Kidney epithelial cell (primary cell): ENCODE measurements at regions not wholly inside any gene's neighbourhood (a gene's known extent, or its start where the extent isn't known, plus 50 kb on each side); places are given as distances from the start of the nearest gene placed in this dataset.

Source experiments
- DNase-seq: peaks from one replicate; pipeline ENCODE4 v3.0.0-alpha.2; 2010; ENCODE audit warnings: low read depth
- H3K27me3 ChIP-seq: 2 replicates; pipeline ENCODE4 v1.6.0; 2011; ENCODE audit warnings: low read length; ENCODE audit not compliant: control insufficient read depth, insufficient read depth
- H3K36me3 ChIP-seq: 2 replicates; pipeline ENCODE4 v1.5.1; 2011; ENCODE audit warnings: low read length; ENCODE audit not compliant: control insufficient read depth, insufficient read depth
- H3K4me3 ChIP-seq: 2 replicates; pipeline ENCODE4 v1.5.1; 2011; ENCODE audit warnings: low read depth, mild to moderate bottlenecking, control low read depth, low read length
- CTCF ChIP-seq: IDR thresholded peaks from 2 replicates; pipeline ENCODE4 v1.5.1; 2011; ENCODE audit warnings: mild to moderate bottlenecking, moderate library complexity, low read length, control low read depth, inconsistent platforms; ENCODE audit not compliant: insufficient read depth, poor library complexity, severe bottlenecking

GRCh38 chr6:144612811-144613210 lies 327.7 kb downstream of the UTRN start:
- H3K4me3 ChIP-seq: no peak overlapping the region
- no peak for TF ChIP-seq CTCF
- no peaks in the 10 kb centered on the region for H3K36me3 ChIP-seq
- no peak for DNase-seq
- no peaks in the 10 kb centered on the region for H3K27me3 ChIP-seq

- H3K4me3 ChIP-seq: no peak overlapping the region
- no peaks in the 10 kb centered on the region for H3K27me3 ChIP-seq
- TF ChIP-seq CTCF: no peak
- no peak for DNase-seq
- H3K36me3 ChIP-seq: no peaks in the 10 kb centered on the region
These were observed 328.7 kb downstream of the UTRN start for GRCh38 chr6:144613859-144614258.

GRCh38 chr6:144615870-144616269 lies 330.7 kb downstream of the UTRN start:
- no peak overlapping the region for H3K4me3 ChIP-seq
- no peak for DNase-seq
- no peaks in the 10 kb centered on the region for H3K36me3 ChIP-seq
- no peak for TF ChIP-seq CTCF
- H3K27me3 ChIP-seq: no peaks in the 10 kb centered on the region

- H3K4me3 ChIP-seq: no peak overlapping the region
- TF ChIP-seq CTCF: no peak
- no peak for DNase-seq
- no peaks in the 10 kb centered on the region for H3K36me3 ChIP-seq
- no peaks in the 10 kb centered on the region for H3K27me3 ChIP-seq
These were observed 332.1 kb downstream of the UTRN start for GRCh38 chr6:144617191-144617590.

- no peak for TF ChIP-seq CTCF
- DNase-seq: no peak
- Histone ChIP-seq H3K4me3 (no peak overlapping the region), H3K36me3 (no peaks in the 10 kb centered on the region), H3K27me3 (no peaks in the 10 kb centered on the region)
These were observed 332.6 kb downstream of the UTRN start for GRCh38 chr6:144617708-144618107.

- no peak for DNase-seq
- Histone ChIP-seq H3K27me3 (no peaks in the 10 kb centered on the region), H3K36me3 (no peaks in the 10 kb centered on the region), H3K4me3 (no peak overlapping the region)
- TF ChIP-seq CTCF: no peak
These were observed 334.8 kb downstream of the UTRN start for GRCh38 chr6:144619966-144620365.
